Hematopoietic multipotent progenitor cell treated with erythropoietin and hydrocortisone succinate and interleukin-3 and kit ligand, for 8 days (in vitro differentiated cells): ENCODE measurements at regions not wholly inside any gene's neighbourhood (a gene's known extent, or its start where the extent isn't known, plus 50 kb on each side); places are given as distances from the start of the nearest gene placed in this dataset.
"Not testable (repeated sequence)": the region's sequence is repeated elsewhere in the genome, so short reads cannot be mapped to it uniquely, and the experiment has no call there.

ENCODE experiments used
- DNase-seq: peaks from one replicate; pipeline ENCODE4 v3.0.0-alpha.2; 2015

DNA sequence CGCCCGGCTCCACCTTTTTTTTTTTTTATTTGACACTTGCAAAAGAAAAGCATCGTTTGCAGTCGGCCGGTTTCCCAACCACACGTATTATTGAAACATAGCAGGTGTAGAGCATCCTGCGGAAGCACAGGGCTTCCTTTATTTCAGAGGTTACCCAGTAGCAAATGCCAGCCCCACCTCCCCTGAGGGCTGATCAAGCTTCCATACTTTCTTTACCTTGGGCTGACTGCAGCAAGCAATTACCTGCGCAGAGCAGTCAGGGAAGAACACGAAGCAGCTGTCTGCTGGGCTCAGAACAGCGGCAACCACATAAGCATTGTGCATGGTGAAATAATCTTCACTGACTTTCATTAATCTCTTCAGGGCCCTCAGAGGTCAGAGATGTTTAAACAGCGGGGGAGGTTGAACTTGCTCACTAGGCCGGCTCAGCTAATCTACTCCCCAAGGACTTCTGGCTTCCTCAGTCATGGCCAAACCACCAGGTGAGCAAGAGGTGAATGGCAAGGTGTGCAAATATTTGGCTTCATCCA lies 784.7 kb upstream of the AUTS2 start:
- DNase-seq, result no peak

DNA sequence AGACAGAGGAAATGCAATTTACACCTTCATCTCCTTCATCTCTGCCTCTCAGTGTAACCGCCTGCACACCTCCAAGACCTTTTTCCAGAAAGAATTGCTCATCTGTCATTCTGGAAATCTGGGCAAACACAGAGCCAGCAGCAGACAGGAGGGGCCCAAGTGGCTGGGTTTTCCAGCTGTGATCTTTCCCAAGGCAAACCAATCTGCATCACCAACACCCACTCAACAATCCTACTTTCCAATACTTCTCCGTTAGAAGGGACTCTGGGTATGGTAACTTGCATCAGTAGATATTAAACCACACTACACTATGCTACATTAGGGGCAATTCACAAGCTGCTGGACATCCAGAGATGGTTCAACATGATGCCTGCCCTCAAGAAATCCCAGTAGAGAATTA lies 781.8 kb upstream of the AUTS2 start:
- no peak for DNase-seq

DNA sequence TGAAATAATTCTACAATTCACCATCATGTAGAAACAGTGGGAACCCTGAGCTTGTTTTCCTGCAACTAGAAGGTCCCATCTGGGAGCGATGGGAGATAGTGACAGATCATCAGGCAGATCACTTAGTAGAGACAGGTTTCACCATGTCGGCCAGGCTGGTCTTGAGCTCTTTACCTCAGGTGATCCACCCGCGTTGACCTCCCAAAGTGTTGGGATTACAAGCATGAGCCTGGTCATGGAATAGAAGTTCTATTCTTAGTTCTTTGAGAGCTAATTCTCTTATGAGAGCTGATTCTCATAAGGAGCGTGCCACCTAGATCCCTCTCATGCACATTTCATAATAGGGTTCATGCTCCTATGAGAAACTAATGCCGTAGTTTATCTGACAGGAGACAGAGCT lies 778.0 kb upstream of the AUTS2 start:
- no peak for DNase-seq

DNA sequence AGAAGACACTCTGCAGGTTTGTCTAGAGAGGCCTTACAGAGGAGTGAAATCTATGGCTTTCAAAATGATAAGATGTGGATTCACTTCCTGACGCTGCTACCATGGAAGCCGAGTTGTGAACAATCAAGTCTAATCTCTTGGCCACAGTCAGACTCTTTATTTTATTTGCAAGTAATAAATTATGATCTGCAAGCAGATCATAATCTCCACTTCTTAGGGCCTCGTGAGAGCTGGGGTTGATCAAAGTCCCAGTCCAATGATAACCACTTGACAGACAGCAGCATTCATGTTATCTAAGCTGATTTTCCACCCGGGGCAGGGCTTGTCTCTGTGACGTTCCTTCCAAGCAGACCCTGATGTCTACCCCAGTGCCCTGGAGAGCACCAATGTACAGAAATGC lies 776.4 kb upstream of the AUTS2 start:
- no peak for DNase-seq

DNA sequence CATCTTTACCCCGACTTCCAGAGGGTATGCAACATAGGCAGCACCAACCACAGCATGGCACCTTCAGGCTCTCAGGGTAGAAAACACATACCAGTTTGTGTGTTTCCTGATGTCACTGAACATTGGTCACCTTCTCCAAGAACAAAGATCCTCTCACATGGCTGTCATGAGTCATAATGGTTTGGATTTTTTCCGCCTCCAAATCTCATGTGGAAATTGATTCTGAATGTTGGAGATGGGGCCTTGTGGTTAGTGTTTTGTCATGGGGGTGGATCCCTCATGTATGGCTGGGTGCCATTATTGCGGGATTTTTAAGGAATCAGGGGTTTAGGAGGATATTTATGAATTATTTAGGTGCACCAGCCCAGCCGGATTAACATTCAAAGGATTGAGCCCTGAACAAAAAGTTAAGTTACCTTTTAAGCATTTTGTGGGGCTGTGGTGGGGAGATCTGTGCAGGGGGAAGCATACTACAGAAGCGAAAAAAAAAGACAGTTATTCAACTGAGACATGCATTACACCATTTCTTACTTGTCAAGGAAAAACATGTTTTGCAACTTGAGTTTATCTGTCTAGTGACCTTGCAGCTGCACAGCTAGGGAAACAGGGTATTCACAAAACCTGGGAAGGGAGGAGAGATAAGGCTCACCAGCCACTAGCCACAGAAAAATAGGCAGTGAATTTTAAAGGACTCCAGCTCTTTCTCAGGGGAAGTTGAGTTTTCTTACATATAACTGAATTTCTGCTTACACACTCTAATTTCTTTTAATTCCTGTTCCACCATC lies 774.1 kb upstream of the AUTS2 start:
- no peak for DNase-seq

DNA sequence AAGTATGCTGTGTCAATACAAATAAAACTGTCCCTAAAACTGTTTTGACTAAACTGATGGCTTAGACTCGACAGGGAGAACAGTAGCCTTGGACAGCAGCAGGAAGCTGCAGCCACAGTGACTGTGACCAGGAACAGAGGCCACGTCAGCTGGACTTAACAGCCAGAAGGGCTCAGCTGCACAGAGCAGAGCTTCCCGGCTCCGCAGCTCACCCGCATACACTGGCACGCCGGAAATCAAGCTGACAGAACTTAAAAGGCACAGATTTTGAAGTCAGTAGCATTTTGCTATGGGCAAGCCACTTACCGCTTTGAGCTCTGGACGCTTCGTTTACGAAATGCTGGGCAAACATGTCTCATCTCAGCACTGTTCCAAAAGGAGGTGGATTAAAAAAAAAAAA lies 769.7 kb upstream of the AUTS2 start:
- DNase-seq, result no peak

DNA sequence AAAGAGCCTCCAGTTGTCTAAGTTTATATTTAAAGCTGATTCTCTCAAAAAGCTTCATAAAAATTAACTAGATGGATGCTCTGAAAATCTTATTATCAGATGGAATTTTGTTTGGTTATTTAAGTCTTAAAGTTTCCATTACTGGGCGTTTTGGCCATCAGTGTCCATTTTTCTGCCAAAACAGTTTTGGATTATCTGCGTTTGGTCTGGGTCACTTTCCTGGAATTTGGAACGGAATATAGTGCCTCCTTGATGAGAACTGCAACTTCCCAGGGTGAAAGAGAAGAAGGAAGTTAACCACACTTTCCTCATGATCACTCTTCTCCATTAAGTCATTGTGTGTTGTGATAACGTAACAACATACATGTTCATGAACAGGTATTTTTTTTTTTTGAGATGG lies 764.9 kb upstream of the AUTS2 start:
- DNase-seq, result no peak

DNA sequence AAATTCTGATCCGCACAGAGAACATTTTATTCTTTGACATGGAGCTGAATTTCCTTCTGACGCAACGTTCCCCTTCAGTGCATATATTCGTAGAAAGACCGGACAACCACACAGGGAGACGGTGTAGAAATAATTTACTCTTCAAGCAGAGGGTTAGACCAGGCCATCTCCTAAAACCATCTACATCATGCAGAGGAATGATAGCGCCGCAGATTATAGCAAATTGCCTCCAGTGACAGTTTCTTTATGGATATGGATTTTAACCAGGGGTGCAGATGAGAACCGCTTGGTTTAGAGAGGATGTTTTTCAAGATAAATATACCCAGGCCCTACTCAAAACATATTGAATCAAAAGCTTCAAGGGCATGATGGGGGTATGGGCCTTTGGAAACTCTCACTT lies 759.3 kb upstream of the AUTS2 start:
- no peak for DNase-seq

DNA sequence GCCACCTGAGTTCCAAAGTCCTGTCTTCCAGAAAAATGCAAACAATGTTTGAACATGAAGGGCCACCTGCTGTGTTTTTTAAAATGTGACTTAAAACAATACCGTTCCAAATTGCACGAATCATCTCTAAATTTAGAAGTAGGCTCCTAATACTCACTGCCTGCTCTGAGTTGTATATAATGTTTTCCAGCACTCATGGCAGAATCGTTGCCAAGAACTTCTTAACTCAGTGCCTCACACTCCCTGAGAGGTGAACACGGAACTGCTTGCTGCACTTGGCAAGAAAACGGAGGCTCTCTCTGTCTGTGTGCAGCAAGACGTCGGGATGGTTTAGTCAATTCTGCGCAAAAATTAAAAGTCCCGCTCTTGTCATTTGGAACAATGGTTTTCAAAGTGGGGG lies 757.3 kb upstream of the AUTS2 start:
- DNase-seq, result no peak

DNA sequence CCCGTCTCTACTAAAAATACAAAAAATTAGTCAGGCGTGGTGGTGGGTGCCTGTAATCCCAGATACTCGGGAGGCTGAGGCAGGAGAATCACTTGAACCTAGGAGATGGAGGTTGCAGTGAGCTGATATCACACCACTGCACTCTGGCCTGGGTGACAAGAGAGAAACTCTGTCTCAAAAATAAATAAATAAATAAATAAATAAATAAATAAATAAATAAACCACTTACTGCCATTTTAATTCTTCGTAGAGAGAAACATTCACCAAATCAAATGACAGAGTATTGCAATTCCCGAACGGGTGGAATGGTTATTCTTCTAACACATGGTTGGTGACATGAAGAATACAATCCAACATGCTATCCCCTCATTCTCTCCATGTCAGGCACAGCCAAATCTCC lies 754.3 kb upstream of the AUTS2 start:
- DNase-seq, result not testable (repeated sequence)

DNA sequence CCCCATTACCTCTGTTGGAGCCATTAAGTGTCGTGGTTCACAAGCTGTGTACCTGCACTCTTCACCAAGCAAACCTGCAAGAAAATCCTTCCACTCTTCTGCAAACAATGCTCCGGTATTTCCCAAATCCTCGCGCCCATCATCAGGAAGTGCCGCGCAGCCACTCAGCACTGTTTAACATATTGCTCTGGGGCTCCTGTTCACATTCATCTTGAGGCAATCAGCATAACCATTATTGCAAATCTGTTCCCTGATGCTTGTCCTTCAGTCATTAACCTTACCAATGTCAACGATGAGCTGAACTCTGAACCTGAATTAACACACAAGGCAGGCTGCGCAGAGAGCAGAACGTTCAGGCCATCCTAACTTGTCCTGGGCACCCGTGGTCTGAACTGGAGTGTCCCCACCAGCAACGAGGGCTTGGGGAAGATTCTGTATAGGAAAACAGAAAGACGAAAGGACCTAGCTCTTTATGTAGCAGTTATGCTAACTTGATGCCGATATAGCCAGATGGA lies 751.4 kb upstream of the AUTS2 start:
- no peak for DNase-seq

DNA sequence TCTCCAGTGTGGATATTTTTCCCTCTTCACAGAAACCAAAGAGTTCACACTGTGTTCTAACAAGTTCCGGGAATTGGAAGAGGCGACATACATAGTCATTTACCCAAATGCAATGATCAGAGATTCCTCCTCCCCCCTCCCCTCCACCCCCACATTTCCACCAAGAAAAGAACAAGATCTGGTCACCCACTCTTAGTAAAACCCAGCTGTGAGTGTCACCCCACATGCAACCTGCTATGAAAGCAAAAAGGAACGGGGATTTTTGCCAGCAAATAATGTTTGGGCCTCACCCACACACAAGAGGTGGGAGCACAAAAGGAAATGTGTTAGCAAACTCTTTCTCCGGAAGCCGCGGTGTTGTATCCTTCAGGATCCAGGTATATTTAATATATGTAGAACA lies 745.0 kb upstream of the AUTS2 start:
- DNase-seq, result no peak

DNA sequence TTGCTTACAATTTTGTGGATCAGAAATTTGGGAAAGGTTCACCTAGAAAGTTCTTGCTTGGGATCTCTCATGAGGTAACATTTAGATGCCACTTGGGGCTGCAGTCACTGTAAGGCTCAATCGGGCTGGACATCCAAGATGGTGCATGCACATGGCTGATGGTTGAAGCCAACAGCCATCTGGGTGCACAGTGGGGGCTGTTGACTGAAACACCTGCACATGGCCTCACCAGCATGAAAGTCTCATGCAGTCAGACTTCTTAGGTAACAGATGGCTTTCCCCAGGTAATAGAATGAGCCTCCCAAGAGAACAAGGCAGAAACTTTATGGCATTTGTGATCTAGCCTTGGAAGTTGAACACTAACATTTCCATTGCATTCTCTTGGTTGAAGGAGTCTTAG lies 740.7 kb upstream of the AUTS2 start:
- no peak for DNase-seq

DNA sequence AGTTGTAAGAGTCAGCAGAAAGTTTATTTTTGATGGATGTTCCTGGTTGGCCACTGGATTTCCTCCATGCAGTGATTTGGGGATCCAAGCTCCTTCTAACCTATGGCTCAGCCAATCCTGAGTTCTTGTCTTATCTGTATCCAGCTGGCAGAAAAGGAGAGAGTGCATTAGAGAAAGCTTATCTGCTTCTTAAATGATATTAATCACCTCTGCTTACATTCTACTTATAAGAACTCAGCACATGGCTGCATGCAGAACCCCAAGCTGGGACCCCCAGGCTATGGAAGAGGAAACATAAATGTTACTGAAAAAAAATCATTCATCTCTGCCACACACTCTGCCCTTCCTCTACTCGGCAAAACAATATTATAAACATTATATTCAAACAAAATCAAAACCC lies 739.8 kb upstream of the AUTS2 start:
- DNase-seq, result no peak

DNA sequence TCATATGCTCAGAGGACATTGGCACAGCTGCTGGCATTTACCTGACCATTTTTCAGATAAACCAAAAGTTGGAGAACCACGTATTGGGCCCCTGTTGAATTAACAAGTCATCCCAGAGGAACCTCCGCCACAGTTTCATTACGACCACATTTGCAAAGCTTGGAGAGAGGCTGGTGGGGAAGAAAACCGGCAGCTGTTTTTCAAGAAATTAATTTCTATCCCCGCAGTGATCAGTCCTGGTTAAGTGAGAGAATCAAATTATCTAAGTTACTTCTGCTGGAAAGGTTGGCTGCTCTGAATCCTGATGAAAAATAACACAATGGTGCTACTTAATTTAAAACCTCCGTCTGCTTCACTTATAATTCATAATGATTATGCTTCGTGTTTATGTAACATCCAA lies 737.1 kb upstream of the AUTS2 start:
- no peak for DNase-seq

DNA sequence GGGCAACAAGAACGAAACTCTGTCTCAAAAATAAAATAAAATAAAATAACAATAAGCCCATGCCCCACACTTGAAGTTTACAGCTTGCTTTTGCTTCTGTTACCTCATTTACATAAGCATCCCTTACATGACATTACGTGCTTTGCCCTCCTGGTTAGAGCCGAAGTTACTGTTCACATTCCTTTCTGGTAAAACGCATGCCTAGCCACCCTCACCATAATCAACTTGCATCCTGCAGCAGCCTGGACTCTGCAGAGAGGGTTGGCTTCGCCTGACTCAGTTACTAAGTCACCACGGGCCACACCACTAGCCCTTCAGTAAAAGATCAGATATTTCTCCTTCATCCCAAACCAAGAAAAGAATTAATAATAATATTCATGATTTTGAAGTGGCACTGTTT lies 736.0 kb upstream of the AUTS2 start:
- DNase-seq, result no peak

DNA sequence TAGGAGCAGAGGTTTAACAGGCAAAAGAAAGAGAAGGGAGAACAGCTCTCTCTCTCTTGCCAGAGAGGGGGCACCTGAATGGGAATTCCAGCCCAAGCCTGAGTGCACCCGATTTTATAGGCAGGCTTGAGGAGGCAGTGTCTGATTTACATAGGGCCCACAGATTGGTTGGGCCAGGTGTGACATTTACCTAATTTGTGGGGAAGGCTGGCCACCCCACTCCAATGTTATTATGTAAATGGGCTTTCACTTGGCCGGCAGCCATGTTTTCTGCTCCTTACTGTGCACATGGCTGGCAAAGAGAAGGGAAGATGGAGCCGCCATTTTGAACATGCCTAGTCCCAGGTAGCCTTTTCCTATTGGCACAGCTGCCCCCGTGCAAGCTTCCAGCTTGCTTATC lies 735.5 kb upstream of the AUTS2 start:
- DNase-seq, result no peak

DNA sequence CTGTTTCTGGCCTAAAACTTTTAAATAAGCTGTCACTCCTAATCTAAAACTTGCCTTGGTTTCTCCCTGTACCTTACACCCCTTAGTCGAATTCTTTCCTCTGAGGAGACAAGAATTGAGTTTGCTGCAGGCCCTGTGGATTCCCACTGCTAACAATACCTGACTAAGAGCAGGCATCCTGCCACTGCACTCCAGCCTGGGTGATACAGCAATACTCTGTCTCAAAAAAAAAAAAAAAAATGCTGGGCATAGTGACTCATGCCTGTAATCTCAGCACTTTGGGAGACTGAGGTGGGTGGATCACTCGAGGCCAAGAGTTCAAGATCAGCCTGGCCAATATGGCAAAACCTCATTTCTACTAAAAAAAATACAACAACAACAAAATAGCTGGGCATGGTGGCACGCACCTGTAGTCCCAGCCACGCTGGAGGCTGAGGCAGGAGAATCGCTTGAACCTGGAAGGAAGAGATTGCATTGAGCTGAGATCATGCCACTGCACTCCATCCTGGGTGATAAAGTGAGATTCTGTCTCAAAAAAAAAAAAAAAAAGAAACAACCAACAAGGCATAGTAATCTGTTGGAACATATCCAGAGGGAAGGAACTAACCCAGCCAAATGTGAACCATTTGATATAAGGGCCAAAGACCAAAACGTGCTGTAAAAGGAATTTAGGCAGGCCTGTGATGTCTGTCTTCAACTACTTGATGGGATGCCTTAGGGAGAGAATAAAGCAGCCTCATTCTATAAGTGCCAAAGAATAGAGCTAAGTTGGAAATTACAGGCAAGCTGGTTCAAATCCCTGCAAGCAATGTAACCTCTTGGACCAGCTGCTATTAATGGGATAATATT lies 732.7 kb upstream of the AUTS2 start:
- DNase-seq, result no peak

DNA sequence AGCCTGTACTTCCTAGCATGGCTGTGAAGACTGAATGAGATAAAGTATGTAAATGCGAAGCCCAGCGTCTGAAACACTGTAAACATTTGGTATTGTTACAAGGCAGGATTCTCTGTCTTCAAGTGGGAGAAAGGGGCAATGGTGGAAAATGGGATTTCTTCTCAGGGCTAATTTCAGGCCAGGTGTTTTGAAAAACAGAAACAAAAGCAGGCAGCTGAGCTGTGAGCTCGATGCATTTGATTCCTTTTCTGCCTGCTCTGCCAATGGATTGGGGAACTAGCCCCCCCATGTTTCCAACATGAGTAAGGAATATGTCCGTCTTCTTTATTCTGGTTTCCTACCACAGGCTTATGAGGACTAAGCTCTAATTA lies 732.1 kb upstream of the AUTS2 start:
- no peak for DNase-seq

DNA sequence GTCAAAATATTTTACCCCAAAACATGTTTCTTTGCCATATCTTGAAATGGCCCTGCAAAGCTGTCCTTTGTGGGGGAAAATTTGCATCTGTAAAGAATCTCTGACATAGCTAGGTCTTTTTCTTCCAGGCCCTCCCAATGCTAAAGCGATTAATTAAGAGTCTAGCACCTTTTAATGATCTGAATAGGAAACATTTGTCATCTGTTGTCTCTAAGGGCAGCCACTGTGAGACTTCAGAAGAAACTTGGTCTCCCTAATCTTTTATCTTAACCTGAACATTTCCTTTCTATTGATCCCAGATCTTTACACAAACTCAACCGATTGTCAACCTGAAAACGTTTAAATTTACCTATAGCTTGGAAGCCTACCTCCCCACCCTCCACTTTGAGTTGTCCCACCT lies 731.6 kb upstream of the AUTS2 start:
- DNase-seq, result not testable (repeated sequence)

DNA sequence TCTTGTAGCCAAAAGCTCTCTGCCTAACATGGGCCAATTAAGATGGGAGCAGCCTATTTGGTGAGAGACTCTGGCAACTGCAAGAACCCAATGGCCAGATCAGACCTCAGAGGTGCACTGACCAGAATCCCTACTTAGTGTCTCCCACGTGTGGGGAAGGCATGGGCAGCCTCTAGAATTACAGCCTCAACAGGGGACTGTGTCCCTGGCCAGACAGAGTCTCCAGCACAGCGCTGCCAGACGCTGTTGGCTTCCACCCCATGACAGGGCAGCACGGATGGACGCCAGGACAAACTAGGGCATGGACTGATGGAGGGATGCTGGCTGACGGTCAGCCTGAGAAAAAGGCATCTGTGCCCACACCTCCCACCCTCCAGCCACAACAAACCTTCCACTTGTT lies 729.3 kb upstream of the AUTS2 start:
- no peak for DNase-seq

DNA sequence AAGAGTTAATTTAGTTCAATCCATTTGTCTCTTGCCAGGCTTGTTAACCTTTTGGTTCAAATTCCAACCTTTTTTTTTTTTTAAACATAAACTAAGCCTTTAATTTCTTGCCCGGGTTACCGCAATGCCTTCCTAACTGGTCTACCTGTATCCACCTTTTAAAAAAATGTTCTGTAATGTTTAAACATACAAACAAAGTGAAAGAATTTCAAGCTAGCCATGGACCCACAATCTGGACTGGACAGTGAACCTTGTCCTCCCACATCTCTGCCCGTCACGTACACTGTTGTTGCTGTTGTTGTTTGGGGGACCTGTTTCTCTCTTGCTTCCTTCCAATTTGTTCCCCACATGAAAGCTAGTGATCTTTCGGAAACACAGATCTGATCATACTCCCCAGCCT lies 724.7 kb upstream of the AUTS2 start:
- DNase-seq, result no peak

DNA sequence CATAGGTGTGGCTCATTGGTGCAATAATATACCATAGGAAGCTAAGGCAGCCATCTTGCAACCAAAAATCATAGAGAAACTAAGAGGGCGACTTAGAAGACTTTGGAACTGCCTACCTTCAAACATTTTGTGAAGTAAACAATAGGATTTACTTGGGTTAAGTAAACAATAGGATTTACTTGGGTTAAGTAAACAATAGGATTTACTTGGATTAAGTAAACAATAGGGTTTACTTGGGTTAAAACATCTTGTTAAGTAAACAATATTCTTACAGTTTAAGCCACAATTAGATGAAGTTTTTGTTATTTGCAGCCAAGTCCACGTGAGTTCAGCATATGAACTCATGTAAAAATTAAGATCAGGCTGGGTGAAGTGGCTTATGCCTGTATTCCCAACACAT lies 722.4 kb upstream of the AUTS2 start:
- no peak for DNase-seq

DNA sequence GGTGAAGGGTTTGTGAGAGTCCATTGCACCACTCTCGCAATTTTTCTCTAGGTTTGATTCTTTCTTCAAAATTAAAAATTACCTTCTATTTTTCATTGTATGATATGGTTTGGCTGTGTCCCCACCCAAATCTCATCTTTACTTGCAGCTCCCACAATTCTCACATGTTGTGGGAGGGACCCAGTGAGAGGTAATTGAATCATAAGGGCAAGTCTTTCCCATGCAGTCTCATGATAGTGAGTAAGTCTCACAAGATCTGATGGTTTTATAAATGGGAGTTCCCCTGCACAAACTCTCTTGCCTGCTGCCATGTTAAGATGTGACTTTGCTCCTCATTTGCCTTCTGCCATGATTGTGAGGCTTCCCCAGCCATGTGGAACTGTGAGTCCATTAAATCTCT lies 711.2 kb upstream of the AUTS2 start:
- not testable (repeated sequence) for DNase-seq
